ENCODE measurements at regions not wholly inside any gene's neighbourhood (a gene's known extent, or its start where the extent isn't known, plus 50 kb on each side); places are given as distances from the start of the nearest gene placed in this dataset.

GRCh38 chr6:150667977-150668716 is 68.5 kb downstream of the PLEKHG1 start:
- TF ChIP-seq CTCF (conservative IDR thresholded peaks at IDR 0.05; ENCODE audit: low read depth, low read length) (no peak), EZH2phosphoT487 (IDR thresholded peaks at IDR 0.05; ENCODE audit: borderline replicate concordance, low read length) (no peak), EZH2 (IDR thresholded peaks at IDR 0.05; ENCODE audit: low read length, unreplicated experiment) (no peak)

Data from PC-3 (cell line).